ENCODE measurements at regions not wholly inside any gene's neighbourhood (a gene's known extent, or its start where the extent isn't known, plus 50 kb on each side); places are given as distances from the start of the nearest gene placed in this dataset.

DNA sequence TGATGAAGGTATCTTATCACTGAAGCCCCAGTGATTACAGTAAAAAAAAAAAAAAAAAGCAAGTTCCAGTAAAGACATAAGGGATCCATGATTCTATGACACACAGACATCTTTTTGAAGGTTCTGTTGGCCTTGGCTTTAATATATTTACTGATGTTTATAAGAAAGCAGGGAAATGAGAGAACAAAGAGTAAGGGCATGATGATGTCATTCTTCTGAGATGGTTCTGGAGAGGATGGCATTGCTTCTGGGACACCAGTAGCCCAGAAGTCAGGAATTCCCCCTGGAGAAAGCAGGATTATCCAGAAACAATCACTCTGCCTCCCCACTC lies 233.6 kb downstream of the FAM76B start:
- H3K4me2 ChIP-seq (ENCODE audit: low read length): no peak overlapping the region
- no peaks in the 10 kb centered on the region for H3K4me1 ChIP-seq (ENCODE audit: insufficient read depth, low read length)
- no peak for ATAC-seq
- ChIA-PET CTCF (no interaction called here), POLR2A (ENCODE audit: unreplicated experiment) (no interaction called here)
- no peaks in the 10 kb centered on the region for H3K9me3 ChIP-seq (ENCODE audit: low read length)
- intact Hi-C loops (cut with micrococcal nuclease): no loop called here
- no peak overlapping the region for H3K4me3 ChIP-seq (ENCODE audit: low read length)
- H3K79me2 ChIP-seq (ENCODE audit: low read length): no peaks in the 10 kb centered on the region
- DNase-seq: no peak
- no peaks in the 10 kb centered on the region for H3F3A ChIP-seq (ENCODE audit: low read length, unreplicated experiment)
- H4K20me1 ChIP-seq (ENCODE audit: low read length): no peaks in the 10 kb centered on the region
- H2AFZ ChIP-seq (ENCODE audit: low read length): no peak overlapping the region
- TF ChIP-seq, protein P1, sequence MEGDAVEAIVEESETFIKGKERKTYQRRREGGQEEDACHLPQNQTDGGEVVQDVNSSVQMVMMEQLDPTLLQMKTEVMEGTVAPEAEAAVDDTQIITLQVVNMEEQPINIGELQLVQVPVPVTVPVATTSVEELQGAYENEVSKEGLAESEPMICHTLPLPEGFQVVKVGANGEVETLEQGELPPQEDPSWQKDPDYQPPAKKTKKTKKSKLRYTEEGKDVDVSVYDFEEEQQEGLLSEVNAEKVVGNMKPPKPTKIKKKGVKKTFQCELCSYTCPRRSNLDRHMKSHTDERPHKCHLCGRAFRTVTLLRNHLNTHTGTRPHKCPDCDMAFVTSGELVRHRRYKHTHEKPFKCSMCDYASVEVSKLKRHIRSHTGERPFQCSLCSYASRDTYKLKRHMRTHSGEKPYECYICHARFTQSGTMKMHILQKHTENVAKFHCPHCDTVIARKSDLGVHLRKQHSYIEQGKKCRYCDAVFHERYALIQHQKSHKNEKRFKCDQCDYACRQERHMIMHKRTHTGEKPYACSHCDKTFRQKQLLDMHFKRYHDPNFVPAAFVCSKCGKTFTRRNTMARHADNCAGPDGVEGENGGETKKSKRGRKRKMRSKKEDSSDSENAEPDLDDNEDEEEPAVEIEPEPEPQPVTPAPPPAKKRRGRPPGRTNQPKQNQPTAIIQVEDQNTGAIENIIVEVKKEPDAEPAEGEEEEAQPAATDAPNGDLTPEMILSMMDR (conservative IDR thresholded peaks at IDR 0.05; ENCODE audit: low read depth, low read length): no peak
- TF ChIP-seq EZH2phosphoT487 (IDR thresholded peaks at IDR 0.05; ENCODE audit: borderline replicate concordance, low read length) (no peak), EZH2 (IDR thresholded peaks at IDR 0.05; ENCODE audit: low read length, unreplicated experiment) (no peak)
- H3K27ac ChIP-seq (ENCODE audit: low read length): no peak overlapping the region
- no peak overlapping the region for H3K9ac ChIP-seq (ENCODE audit: low read length)
- BruUV-seq (replicated peaks): no TSS peak
- no peaks in the 10 kb centered on the region for H3K36me3 ChIP-seq (ENCODE audit: low read depth, low read length)
- H3K27me3 ChIP-seq (ENCODE audit: low read length): peaks cover 47% of the 10 kb centered on the region
- H3K9me2 ChIP-seq (replicated peaks; ENCODE audit: low read length): no peaks in the 10 kb centered on the region

DNA sequence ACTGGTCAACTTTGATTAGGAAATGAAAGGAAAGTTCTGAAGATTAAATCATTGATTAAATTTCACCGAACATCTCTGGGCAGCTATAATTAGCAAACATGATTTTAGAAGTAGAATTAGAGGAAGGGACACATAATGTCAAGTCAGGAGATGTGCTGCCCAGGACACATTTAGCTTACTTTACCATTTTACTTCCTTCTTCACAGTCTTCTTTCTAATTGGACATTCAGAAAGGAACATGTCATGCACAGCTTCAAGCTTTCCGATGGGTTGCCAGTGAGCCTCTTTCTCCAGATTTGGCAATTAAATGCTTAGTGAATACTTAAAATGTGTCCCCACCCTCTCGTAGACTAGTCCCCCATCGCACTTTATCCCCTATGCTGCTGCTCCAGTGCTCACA lies 234.7 kb downstream of the FAM76B start:
- H3K4me3 ChIP-seq (ENCODE audit: low read length): no peak overlapping the region
- H3K27me3 ChIP-seq (ENCODE audit: low read length): peaks cover 44% of the 10 kb centered on the region
- intact Hi-C loops (cut with micrococcal nuclease): no loop called here
- no TSS peak for BruUV-seq (replicated peaks)
- POLR2A ChIA-PET (ENCODE audit: unreplicated experiment): no interaction called here
- H3K36me3 ChIP-seq (ENCODE audit: low read depth, low read length): no peaks in the 10 kb centered on the region
- ATAC-seq: no peak
- H3K9me3 ChIP-seq (ENCODE audit: low read length): no peaks in the 10 kb centered on the region
- H3K4me2 ChIP-seq (ENCODE audit: low read length): no peak overlapping the region
- H4K20me1 ChIP-seq (ENCODE audit: low read length): no peaks in the 10 kb centered on the region
- H3K9me2 ChIP-seq (replicated peaks; ENCODE audit: low read length): no peaks in the 10 kb centered on the region
- H3K9ac ChIP-seq (ENCODE audit: low read length): no peak overlapping the region
- no peaks in the 10 kb centered on the region for H3K4me1 ChIP-seq (ENCODE audit: insufficient read depth, low read length)
- no peak for DNase-seq
- H3K79me2 ChIP-seq (ENCODE audit: low read length): no peaks in the 10 kb centered on the region
- CTCF ChIA-PET: no interaction called here
- H2AFZ ChIP-seq (ENCODE audit: low read length): no peak overlapping the region
- TF ChIP-seq, protein P1 (conservative IDR thresholded peaks at IDR 0.05; ENCODE audit: low read depth, low read length): no peak
- TF ChIP-seq EZH2 (IDR thresholded peaks at IDR 0.05; ENCODE audit: low read length, unreplicated experiment): no peak
- TF ChIP-seq EZH2phosphoT487 (IDR thresholded peaks at IDR 0.05; ENCODE audit: borderline replicate concordance, low read length): no peak
- no peak overlapping the region for H3K27ac ChIP-seq (ENCODE audit: low read length)
- no peaks in the 10 kb centered on the region for H3F3A ChIP-seq (ENCODE audit: low read length, unreplicated experiment)

DNA sequence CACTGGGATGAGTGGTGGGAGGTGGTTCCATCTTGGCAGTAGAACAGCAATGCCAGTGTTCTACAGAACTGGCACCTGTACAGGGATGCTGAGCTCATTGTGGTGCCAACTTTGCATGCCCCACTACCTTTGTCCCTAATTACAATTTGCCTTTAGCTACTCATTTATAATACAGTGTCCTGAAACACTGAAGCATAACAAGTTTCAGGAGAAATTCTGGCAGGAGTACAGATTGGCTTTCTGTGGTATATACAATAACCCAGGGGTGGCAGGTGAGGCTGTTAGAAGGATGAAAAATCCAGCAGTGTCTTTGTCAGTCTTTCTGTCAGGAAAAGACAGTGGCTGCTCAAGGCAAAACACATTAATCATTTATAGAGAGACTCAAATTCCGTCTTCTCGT lies 240.3 kb downstream of the FAM76B start:
- CTCF ChIA-PET: no interaction called here
- intact Hi-C loops (cut with micrococcal nuclease): no loop called here
- BruUV-seq (replicated peaks): no TSS peak

More for the DNA sequence above, 240.3 kb downstream of the FAM76B start:
- Histone ChIP-seq H3K27ac (ENCODE audit: low read length) (no peak overlapping the region), H3F3A (ENCODE audit: low read length, unreplicated experiment) (no peaks in the 10 kb centered on the region), H3K9me3 (ENCODE audit: low read length) (no peaks in the 10 kb centered on the region), H3K4me2 (ENCODE audit: low read length) (no peak overlapping the region), H2AFZ (ENCODE audit: low read length) (no peak overlapping the region), H3K27me3 (ENCODE audit: low read length) (peaks cover 18% of the 10 kb centered on the region), H3K79me2 (ENCODE audit: low read length) (no peaks in the 10 kb centered on the region), H3K4me1 (ENCODE audit: insufficient read depth, low read length) (no peaks in the 10 kb centered on the region), H3K36me3 (ENCODE audit: low read depth, low read length) (no peaks in the 10 kb centered on the region), H3K9me2 (replicated peaks; ENCODE audit: low read length) (no peaks in the 10 kb centered on the region), H3K9ac (ENCODE audit: low read length) (no peak overlapping the region), H3K4me3 (ENCODE audit: low read length) (no peak overlapping the region), H4K20me1 (ENCODE audit: low read length) (no peaks in the 10 kb centered on the region)
- POLR2A ChIA-PET (ENCODE audit: unreplicated experiment): no interaction called here
- no peak for ATAC-seq
- no peak for DNase-seq
- TF ChIP-seq EZH2 (IDR thresholded peaks at IDR 0.05; ENCODE audit: low read length, unreplicated experiment) (no peak), EZH2phosphoT487 (IDR thresholded peaks at IDR 0.05; ENCODE audit: borderline replicate concordance, low read length) (no peak)
- TF ChIP-seq, protein P1 (conservative IDR thresholded peaks at IDR 0.05; ENCODE audit: low read depth, low read length): no peak
